GM12878 (cell line): ENCODE measurements at regions not wholly inside any gene's neighbourhood (a gene's known extent, or its start where the extent isn't known, plus 50 kb on each side); places are given as distances from the start of the nearest gene placed in this dataset.
"Not testable (repeated sequence)": the region's sequence is repeated elsewhere in the genome, so short reads cannot be mapped to it uniquely, and the experiment has no call there.

Experiments used
- ATAC-seq: fragments of 200-7000 bp; cut with Tn5 transposase; 3 replicates; pipeline ENCODE4 v1.9.1; 2020; ENCODE audit warnings: mild to moderate bottlenecking, moderate library complexity
- BruUV-seq: library from RNA; stranded (reverse); fragments of 400-500 nt; replicated peaks from 2 replicates; lab custom pipeline; 2021; lab: Mats Ljungman, UMichigan
- CTCF ChIA-PET: fragments of 300-600 bp; sonication (Branson Sonifier 250); formaldehyde crosslinking; extraction: SDS; loops from one replicate; lab custom pipeline; 2021; ENCODE audit warnings: inconsistent platforms; lab: Yijun Ruan, JAX
- POLR2A ChIA-PET: fragments of 350-600 bp; formaldehyde crosslinking; extraction: SDS; loops from one replicate; lab custom pipeline; 2021; ENCODE audit warnings: inconsistent platforms; lab: Charles Lee
- RAD21 ChIA-PET: fragments of 300-600 bp; sonication (Branson Sonifier 250); formaldehyde crosslinking; loops from one replicate; lab custom pipeline; 2023; ENCODE audit warnings: antibody characterized with exemption; ENCODE audit not compliant: unreplicated experiment; lab: Charles Lee
- SMC1A ChIA-PET: fragments of 300-600 bp; sonication (Branson Sonifier 250); formaldehyde crosslinking; loops from one replicate; lab custom pipeline; 2023; ENCODE audit not compliant: unreplicated experiment, uncharacterized antibody; lab: Charles Lee
- DNase-seq: peaks from one replicate; pipeline ENCODE4 v3.0.0-alpha.2; 2011; ENCODE audit warnings: low read depth, low spot score
- FAIRE-seq: peaks from 3 replicates; lab custom pipeline; 2011; peaks lifted over from hg19 to GRCh38; lab: Jason Lieb, UNC
- H2AFZ ChIP-seq: 2 replicates; pipeline ENCODE4 v1.6.0; 2011; ENCODE audit warnings: low read depth, low read length, control low read depth; ENCODE audit not compliant: control insufficient read depth
- H3K27ac ChIP-seq: 2 replicates; pipeline ENCODE4 v1.5.1; 2011; ENCODE audit warnings: control low read depth; ENCODE audit not compliant: control insufficient read depth, insufficient read depth
- H3K27me3 ChIP-seq, 2 experiments: replicated peaks in 1 of 2; 2 replicates each; pipeline versions ENCODE4 v1.6.0 to v1.6.1; 2011; ENCODE audit warnings: low read length in 1 of 2; ENCODE audit not compliant: control insufficient read depth in 2 of 2, insufficient read depth in 2 of 2
- H3K36me3 ChIP-seq, 2 experiments: 2 replicates each; pipeline ENCODE4 v1.5.1; 2011; ENCODE audit warnings: low read length in 1 of 2; ENCODE audit not compliant: control insufficient read depth in 2 of 2, insufficient read depth in 2 of 2
- H3K4me1 ChIP-seq: 2 replicates; pipeline ENCODE4 v1.6.1; 2011; ENCODE audit warnings: mild to moderate bottlenecking, low read length, moderate library complexity, mixed read lengths; ENCODE audit not compliant: control insufficient read depth, insufficient read depth
- H3K4me2 ChIP-seq: 2 replicates; pipeline ENCODE4 v1.6.0; 2011; ENCODE audit warnings: control low read depth; ENCODE audit not compliant: control insufficient read depth, insufficient read depth
- H3K4me3 ChIP-seq: fragments of 200-600 bp; sonication (generic); 2 replicates; pipeline ENCODE4 v1.5.1; 2016
- H3K79me2 ChIP-seq: 2 replicates; pipeline ENCODE4 v1.6.0; 2011; ENCODE audit warnings: low read length; ENCODE audit not compliant: control insufficient read depth, insufficient read depth
- H3K9ac ChIP-seq: 2 replicates; pipeline ENCODE4 v1.8.0; 2011; ENCODE audit warnings: low read length, control low read depth, mixed read lengths; ENCODE audit not compliant: control insufficient read depth, insufficient read depth
- H3K9me3 ChIP-seq: replicated peaks from 3 replicates; pipeline ENCODE4 v1.5.1; 2011; ENCODE audit warnings: mild to moderate bottlenecking, low read length; ENCODE audit not compliant: control insufficient read depth, insufficient read depth
- H4K20me1 ChIP-seq: 2 replicates; pipeline ENCODE4 v1.6.0; 2011; ENCODE audit not compliant: control insufficient read depth, insufficient read depth
- NR2F1 ChIP-seq: fragments of 450-650 bp; conservative IDR thresholded peaks from 2 replicates; pipeline ENCODE4 v1.6.1; 2017; ENCODE audit warnings: mild to moderate bottlenecking
- RUNX3 ChIP-seq: IDR thresholded peaks from 2 replicates; pipeline ENCODE4 v1.6.1; 2012; ENCODE audit warnings: low read length, inconsistent platforms
- SRF ChIP-seq, 2 experiments: IDR thresholded peaks; 2 replicates each; pipeline ENCODE4 v1.6.1; 2011; ENCODE audit warnings: low read depth in 2 of 2, low read length in 2 of 2, mild to moderate bottlenecking in 1 of 2, moderate library complexity in 1 of 2
- STAT3 ChIP-seq: IDR thresholded peaks from 2 replicates; pipeline ENCODE4 v1.6.1; 2011; ENCODE audit warnings: low read depth, low read length, improper control_type of control experiment
- WGBS: methylation state at CpG from one replicate; pipeline ENCODE4 v1.1.6; 2016; ENCODE audit warnings: low lambda C conversion rate; ENCODE audit not compliant: insufficient replicate concordance, insufficient coverage; ENCODE audit errors: missing lambda C conversion rate; 5-methylcytosine and 5-hydroxymethylcytosine counted together
- in situ Hi-C: fragments of 300-500 bp; cut with MboI; formaldehyde crosslinking; loops from 9 replicates; pipeline ENCODE4 v1.14.3; 2018; ENCODE audit warnings: mixed read lengths
- intact Hi-C: fragments of 100-400 bp; cut with micrococcal nuclease; formaldehyde crosslinking; loops from one replicate; pipeline ENCODE4 v1.14.2; 2022; ENCODE audit not compliant: unreplicated experiment

DNA sequence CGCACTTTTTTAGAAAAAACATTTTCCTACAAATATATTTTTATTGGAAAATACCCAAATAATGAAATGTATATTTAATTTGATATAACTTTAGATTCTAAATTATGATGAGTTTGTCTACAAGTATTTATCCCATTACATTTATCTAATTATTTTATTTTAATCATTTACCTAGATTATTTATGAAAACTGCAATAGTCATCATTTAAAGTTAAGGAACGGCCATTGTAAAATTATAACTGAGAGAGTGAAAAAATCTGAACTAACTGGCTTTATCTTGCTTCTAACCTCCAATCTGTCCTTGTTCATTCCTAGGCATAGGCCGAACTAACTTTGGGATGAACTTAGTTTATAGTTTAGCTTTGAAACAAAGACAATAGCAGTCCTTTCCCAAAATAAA, 368.8 kb downstream of the ADGRD1 start:
- H3K36me3 ChIP-seq, intact Hi-C loops, POLR2A ChIA-PET, SMC1A ChIA-PET, H3K4me3 ChIP-seq, H3K9ac ChIP-seq, H3K27ac ChIP-seq, ATAC-seq, BruUV-seq, H3K4me1 ChIP-seq, H3K9me3 ChIP-seq, H3K4me2 ChIP-seq, H4K20me1 ChIP-seq, H2AFZ ChIP-seq, H3K79me2 ChIP-seq, in situ Hi-C loops, H3K27me3 ChIP-seq, DNase-seq, FAIRE-seq: not testable (repeated sequence)
- ChIA-PET RAD21 (interaction anchor here (0.7 kb wide), 1 partner anchor 927 kb away, joined by 3 read pairs; no protein-coding TSS in a partner anchor), CTCF (interaction anchor here (0.7 to 2.1 kb wide), 2 partner anchors 49 to 188 kb away, joined by 3 to 4 read pairs; no protein-coding TSS in a partner anchor)
- WGBS = 25% methylated on average over 3 of the region's 3 CpGs

DNA sequence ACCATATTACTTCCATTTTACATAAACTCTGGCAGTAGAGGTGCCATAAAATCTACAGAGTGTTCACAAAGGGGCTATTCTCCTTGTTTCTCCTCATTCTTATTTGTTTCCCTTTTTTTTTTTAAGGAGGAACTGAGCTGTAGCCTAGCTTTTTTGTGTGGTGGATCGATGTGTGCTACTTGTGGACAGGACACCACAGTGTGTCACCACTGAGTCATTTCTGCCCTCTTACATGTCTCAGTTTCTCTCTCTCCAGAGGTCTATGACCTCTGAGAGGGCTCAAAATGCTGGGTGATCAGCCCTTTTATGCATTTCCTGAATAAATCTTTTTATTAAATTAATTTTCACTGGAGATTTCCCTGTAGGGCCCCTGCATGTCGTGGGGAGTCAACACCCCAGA, 370.2 kb downstream of the ADGRD1 start:
- SMC1A ChIA-PET = no interaction called here
- RAD21 ChIA-PET = no interaction called here
- DNase-seq = no peak
- Histone ChIP-seq H2AFZ (no peak overlapping the region), H3K27me3 (no peaks in the 10 kb centered on the region), H3K4me2 (no peak overlapping the region), H3K4me1 (no peaks in the 10 kb centered on the region), H3K27ac (no peak overlapping the region), H3K9me3 (no peaks in the 10 kb centered on the region), H4K20me1 (no peaks in the 10 kb centered on the region), H3K79me2 (no peaks in the 10 kb centered on the region), H3K4me3 (no peak overlapping the region), H3K36me3 (no peaks in the 10 kb centered on the region), H3K9ac (no peak overlapping the region)
- TF ChIP-seq RUNX3 = 0 out of 2 replicates have a peak, but pooled peaks have one; percentile 19
- TF ChIP-seq STAT3 = no peak
- TF ChIP-seq SRF (IDR thresholded peaks at IDR 0.05; ENCODE audit: low read depth in 2 of 2, low read length in 2 of 2) = no peak
- peak; percentile 44; the same call in 1 of the 2 replicates for TF ChIP-seq NR2F1
- POLR2A ChIA-PET = no interaction called here
- CTCF ChIA-PET = interaction anchor here (0.8 to 2.1 kb wide), 4 partner anchors 128 to 361 kb away, joined by 3 to 5 read pairs (median 4); no protein-coding TSS in a partner anchor
- intact Hi-C loops = no loop called here
- no peak for ATAC-seq
- BruUV-seq = no TSS peak
- no peak for FAIRE-seq
- 0% methylated on average over 2 of the region's 2 CpGs for WGBS
- in situ Hi-C loops = no loop called here
